DMS 273 (cell line): ENCODE measurements at regions not wholly inside any gene's neighbourhood (a gene's known extent, or its start where the extent isn't known, plus 50 kb on each side); places are given as distances from the start of the nearest gene placed in this dataset.

ENCODE experiments used
- DNase-seq: peaks from one replicate; lab custom pipeline; 2025; ENCODE audit not compliant: unreplicated experiment; lab: John Stamatoyannopoulos, UW

GRCh38 chr22:25510876-25511275 is 53.6 kb upstream of the GRK3 start:
- no peak for DNase-seq

GRCh38 chr22:25511725-25512124 is 52.8 kb upstream of the GRK3 start:
- DNase-seq: no peak

- DNase-seq: peak; percentile 26
These were observed 49.9 kb upstream of the GRK3 start for GRCh38 chr22:25514436-25515180.
